Caco-2 (cell line): ENCODE measurements at regions not wholly inside any gene's neighbourhood (a gene's known extent, or its start where the extent isn't known, plus 50 kb on each side); places are given as distances from the start of the nearest gene placed in this dataset.

Experiments used
- BruUV-seq: library from RNA; stranded (reverse); fragments of 400-500 nt; replicated peaks from 2 replicates; lab custom pipeline; 2021; lab: Mats Ljungman, UMichigan
- CTCF ChIA-PET: fragments of 300-600 bp; sonication (Branson Sonifier 250); formaldehyde crosslinking; loops from one replicate; lab custom pipeline; 2022; ENCODE audit warnings: antibody characterized with exemption; lab: Charles Lee
- POLR2A ChIA-PET: fragments of 300-600 bp; sonication (Branson Sonifier 250); formaldehyde crosslinking; loops from one replicate; lab custom pipeline; 2022; ENCODE audit warnings: antibody characterized with exemption; lab: Charles Lee
- DNase-seq, 2 experiments: peaks; one replicate each; pipeline versions ENCODE4 v3.0.0 to v3.0.0-alpha.2; 2020 to 2022
- H3K27me3 ChIP-seq: replicated peaks from 2 replicates; pipeline ENCODE4 v1.6.0; 2011; ENCODE audit warnings: low read length; ENCODE audit not compliant: control insufficient read depth, insufficient read depth
- H3K36me3 ChIP-seq: 2 replicates; pipeline ENCODE4 v1.5.1; 2011; ENCODE audit warnings: low read length; ENCODE audit not compliant: control insufficient read depth, insufficient read depth
- H3K4me1 ChIP-seq: fragments of 250-450 bp; sonication (Bioruptor Pico); 2 replicates; pipeline ENCODE4 v1.5.1; 2020; ENCODE audit warnings: mild to moderate bottlenecking
- H3K4me3 ChIP-seq: 2 replicates; pipeline ENCODE4 v1.5.1; 2011; ENCODE audit warnings: low read depth, mild to moderate bottlenecking, control low read depth, low read length
- H3K9me3 ChIP-seq: fragments of 250-450 bp; sonication (Bioruptor Pico); 2 replicates; pipeline ENCODE4 v1.5.1; 2020; ENCODE audit warnings: mild to moderate bottlenecking, moderate library complexity
- H3K27ac Mint-ChIP-seq: one replicate; pipeline ENCODE4 v1.8.0; 2022; ENCODE audit warnings: mixed read lengths; ENCODE audit not compliant: unreplicated experiment
- H3K27me3 Mint-ChIP-seq: one replicate; pipeline ENCODE4 v1.8.0; 2022; ENCODE audit warnings: mixed read lengths; ENCODE audit not compliant: insufficient read depth, unreplicated experiment
- H3K36me3 Mint-ChIP-seq: one replicate; pipeline ENCODE4 v1.8.0; 2022; ENCODE audit warnings: mild to moderate bottlenecking, mixed read lengths; ENCODE audit not compliant: insufficient read depth, unreplicated experiment
- H3K4me1 Mint-ChIP-seq: one replicate; pipeline ENCODE4 v1.8.0; 2022; ENCODE audit warnings: low read depth, mixed read lengths; ENCODE audit not compliant: unreplicated experiment
- H3K4me3 Mint-ChIP-seq: one replicate; pipeline ENCODE4 v1.8.0; 2022; ENCODE audit warnings: mild to moderate bottlenecking, moderate library complexity, mixed read lengths; ENCODE audit not compliant: unreplicated experiment
- H3K9me3 Mint-ChIP-seq: one replicate; pipeline ENCODE4 v1.8.0; 2022; ENCODE audit warnings: mixed read lengths; ENCODE audit not compliant: unreplicated experiment
- CTCF ChIP-seq, 2 experiments: fragments of 200-600 bp in 1 of 2; IDR thresholded peaks; 1 replicate in 1 of 2; 2 replicates in 1 of 2; pipeline versions ENCODE4 v1.5.1 to v1.8.0; 2011 to 2022; ENCODE audit warnings: antibody characterized with exemption in 1 of 2, control low read depth in 1 of 2, inconsistent platforms in 1 of 2, low read depth in 1 of 2, low read length in 1 of 2, mild to moderate bottlenecking in 1 of 2, moderate library complexity in 1 of 2; ENCODE audit not compliant: insufficient read depth in 1 of 2, severe bottlenecking in 1 of 2, unreplicated experiment in 1 of 2
- intact Hi-C: fragments of 100-400 bp; cut with micrococcal nuclease; formaldehyde crosslinking; loops from one replicate; pipeline ENCODE4 v1.10.0; 2022; ENCODE audit not compliant: unreplicated experiment

GRCh38 chr6:43995137-43995536 is 132.1 kb downstream of the MRPL14 start:
- intact Hi-C loops, result no loop called here
- no peak overlapping the region for H3K4me3 ChIP-seq

GRCh38 chr6:43993881-43994523 is 133.2 kb downstream of the MRPL14 start:
- BruUV-seq, result no TSS peak
- Histone ChIP-seq H3K4me1 (peaks cover 30% of the 10 kb centered on the region), H3K9me3 (no peaks in the 10 kb centered on the region), H3K36me3 (no peaks in the 10 kb centered on the region), H3K4me3 (no peak overlapping the region), H3K27me3 (no peaks in the 10 kb centered on the region)
- intact Hi-C loops, result no loop called here
- Mint-ChIP-seq H3K4me1 (peaks cover 30% of the 10 kb centered on the region), H3K36me3 (no peaks in the 10 kb centered on the region), H3K27ac (no peak overlapping the region), H3K9me3 (no peaks in the 10 kb centered on the region), H3K4me3 (no peak overlapping the region), H3K27me3 (no peaks in the 10 kb centered on the region)
- no peak for TF ChIP-seq CTCF (IDR thresholded peaks at IDR 0.05; ENCODE audit: insufficient read depth in 1 of 2, low read depth in 1 of 2, low read length in 1 of 2, severe bottlenecking in 1 of 2, unreplicated experiment in 1 of 2)
- no peak for DNase-seq
- POLR2A ChIA-PET, result no interaction called here
- CTCF ChIA-PET, result no interaction called here

More at GRCh38 chr6:43995137-43995536, 132.1 kb downstream of the MRPL14 start:
- H3K4me1 ChIP-seq, result peaks cover 22% of the 10 kb centered on the region
- no peak for DNase-seq
- no peak for TF ChIP-seq CTCF (IDR thresholded peaks at IDR 0.05; ENCODE audit: insufficient read depth in 1 of 2, low read depth in 1 of 2, low read length in 1 of 2, severe bottlenecking in 1 of 2, unreplicated experiment in 1 of 2)
- ChIA-PET POLR2A (interaction anchor here (0.5 kb wide), 1 partner anchor 225 kb away, joined by 3 read pairs; the partner anchor contains the start of gene VEGFA), CTCF (interaction anchor here (1.2 kb wide), 1 partner anchor 84 kb away, joined by 4 read pairs; no protein-coding TSS in a partner anchor)
- no peaks in the 10 kb centered on the region for H3K27me3 ChIP-seq
- Mint-ChIP-seq H3K9me3 (no peaks in the 10 kb centered on the region), H3K27ac (no peak overlapping the region), H3K4me1 (peaks cover 23% of the 10 kb centered on the region), H3K36me3 (no peaks in the 10 kb centered on the region), H3K4me3 (no peak overlapping the region), H3K27me3 (no peaks in the 10 kb centered on the region)
- H3K9me3 ChIP-seq, result no peaks in the 10 kb centered on the region
- no peaks in the 10 kb centered on the region for H3K36me3 ChIP-seq
- no TSS peak for BruUV-seq

GRCh38 chr6:43992783-43993644 is 134.2 kb downstream of the MRPL14 start:
- DNase-seq, result no peak
- no TSS peak for BruUV-seq
- Histone ChIP-seq H3K4me1 (peaks cover 30% of the 10 kb centered on the region), H3K27me3 (no peaks in the 10 kb centered on the region), H3K9me3 (no peaks in the 10 kb centered on the region), H3K36me3 (no peaks in the 10 kb centered on the region), H3K4me3 (no peak overlapping the region)
- intact Hi-C loops, result no loop called here
- ChIA-PET CTCF (no interaction called here), POLR2A (no interaction called here)
- Mint-ChIP-seq H3K4me3 (no peak overlapping the region), H3K9me3 (no peaks in the 10 kb centered on the region), H3K27me3 (no peaks in the 10 kb centered on the region), H3K27ac (no peak overlapping the region), H3K36me3 (no peaks in the 10 kb centered on the region), H3K4me1 (peaks cover 30% of the 10 kb centered on the region)
- no peak for TF ChIP-seq CTCF (IDR thresholded peaks at IDR 0.05; ENCODE audit: insufficient read depth in 1 of 2, low read depth in 1 of 2, low read length in 1 of 2, severe bottlenecking in 1 of 2, unreplicated experiment in 1 of 2)
